ENCODE measurements at regions not wholly inside any gene's neighbourhood (a gene's known extent, or its start where the extent isn't known, plus 50 kb on each side); places are given as distances from the start of the nearest gene placed in this dataset.

GRCh38 chr9:119726035-119726434 lies 356.8 kb upstream of the BRINP1 start:
- no peak overlapping the region for H3K4me3 ChIP-seq (replicated peaks in 1 of 2; ENCODE audit: low read depth in 1 of 2, low read length in 2 of 2)
- no peaks in the 10 kb centered on the region for H3K36me3 ChIP-seq (ENCODE audit: control insufficient read depth in 1 of 2, insufficient read depth in 2 of 2, low read length in 2 of 2)
- no peaks in the 10 kb centered on the region for H3K27me3 ChIP-seq (ENCODE audit: insufficient read depth, low read length)
- no peak for TF ChIP-seq REST (IDR thresholded peaks at IDR 0.05; ENCODE audit: low read depth)
- TF ChIP-seq POLR2A (IDR thresholded peaks at IDR 0.05; ENCODE audit: borderline replicate concordance, extremely low read depth, insufficient read depth, insufficient read length) = no peak
- TF ChIP-seq SRF (IDR thresholded peaks at IDR 0.05; ENCODE audit: low read depth) = no peak
- no peak for TF ChIP-seq ATF3 (IDR thresholded peaks at IDR 0.05)
- ChIA-PET POLR2A (no interaction called here), RAD21 (ENCODE audit: low non-redundant PET in 1 of 2, low total read pairs in 2 of 2, uncharacterized antibody in 2 of 2, unreplicated experiment in 2 of 2) (no interaction called here), CTCF (no interaction called here)
- no peak overlapping the region for H3K27ac ChIP-seq (ENCODE audit: low read depth, low read length)
- DNase-seq (ENCODE audit: low read depth, low spot score) (no peak), ATAC-seq (no peak)
- no peak overlapping the region for H3K9ac ChIP-seq (ENCODE audit: low read length)
- no peaks in the 10 kb centered on the region for H3K9me3 ChIP-seq (ENCODE audit: control insufficient read depth in 1 of 2, insufficient read depth in 1 of 2, low read depth in 1 of 2, low read length in 2 of 2)
- no peak overlapping the region for H2AFZ ChIP-seq (ENCODE audit: low read depth, low read length, poor library complexity, severe bottlenecking)
- no peak overlapping the region for H3K4me2 ChIP-seq (ENCODE audit: low read length)
- no peaks in the 10 kb centered on the region for H4K20me1 ChIP-seq (ENCODE audit: insufficient read depth)
- no peaks in the 10 kb centered on the region for H3K9me2 ChIP-seq (ENCODE audit: insufficient read depth)
- intact Hi-C loops (cut with micrococcal nuclease) = no loop called here
- no peaks in the 10 kb centered on the region for H3K79me2 ChIP-seq (ENCODE audit: insufficient read depth, low read length)
- BruUV-seq (replicated peaks) = no TSS peak
- H3K4me1 ChIP-seq (ENCODE audit: control insufficient read depth in 1 of 2, insufficient read depth in 2 of 2, low read length in 2 of 2) = no peaks in the 10 kb centered on the region

- Histone ChIP-seq H3K27me3 (ENCODE audit: insufficient read depth, low read length) (no peaks in the 10 kb centered on the region), H2AFZ (ENCODE audit: low read depth, low read length, poor library complexity, severe bottlenecking) (no peak overlapping the region), H3K4me3 (replicated peaks in 1 of 2; ENCODE audit: low read depth in 1 of 2, low read length in 2 of 2) (no peak overlapping the region), H3K9ac (ENCODE audit: low read length) (no peak overlapping the region), H3K9me2 (ENCODE audit: insufficient read depth) (no peaks in the 10 kb centered on the region), H3K79me2 (ENCODE audit: insufficient read depth, low read length) (no peaks in the 10 kb centered on the region), H3K4me1 (ENCODE audit: control insufficient read depth in 1 of 2, insufficient read depth in 2 of 2, low read length in 2 of 2) (no peaks in the 10 kb centered on the region), H3K9me3 (ENCODE audit: control insufficient read depth in 1 of 2, insufficient read depth in 1 of 2, low read depth in 1 of 2, low read length in 2 of 2) (no peaks in the 10 kb centered on the region), H3K36me3 (ENCODE audit: control insufficient read depth in 1 of 2, insufficient read depth in 2 of 2, low read length in 2 of 2) (no peaks in the 10 kb centered on the region), H4K20me1 (ENCODE audit: insufficient read depth) (no peaks in the 10 kb centered on the region), H3K27ac (ENCODE audit: low read depth, low read length) (no peak overlapping the region), H3K4me2 (ENCODE audit: low read length) (no peak overlapping the region)
- no peak for ATAC-seq
- DNase-seq (ENCODE audit: low read depth, low spot score) = no peak
- intact Hi-C loops (cut with micrococcal nuclease) = no loop called here
- RAD21 ChIA-PET (ENCODE audit: low non-redundant PET in 1 of 2, low total read pairs in 2 of 2, uncharacterized antibody in 2 of 2, unreplicated experiment in 2 of 2) = no interaction called here
- CTCF ChIA-PET = no interaction called here
- no TSS peak for BruUV-seq (replicated peaks)
- POLR2A ChIA-PET = no interaction called here
- TF ChIP-seq ZFX (IDR thresholded peaks at IDR 0.05) = no peak
- TF ChIP-seq TCF7L2 (IDR thresholded peaks at IDR 0.05; ENCODE audit: borderline replicate concordance, extremely low read depth, insufficient read depth, insufficient read length) = no peak
- no peak for TF ChIP-seq POLR2AphosphoS5 (IDR thresholded peaks at IDR 0.05; ENCODE audit: low read depth, low read length)
- no peak for TF ChIP-seq EZH2 (IDR thresholded peaks at IDR 0.05)
- no peak for TF ChIP-seq ZNF274 (IDR thresholded peaks at IDR 0.05; ENCODE audit: low read depth, low read length)
- no peak for TF ChIP-seq FOSL1 (IDR thresholded peaks at IDR 0.05; ENCODE audit: low read depth)
- TF ChIP-seq POLR2A (IDR thresholded peaks at IDR 0.05; ENCODE audit: borderline replicate concordance, extremely low read depth, insufficient read depth, insufficient read length) = no peak
- TF ChIP-seq SP1 (IDR thresholded peaks at IDR 0.05; ENCODE audit: low read depth) = no peak
- no peak for TF ChIP-seq CTCF (IDR thresholded peaks at IDR 0.05 in 2 of 3, conservative IDR thresholded peaks at IDR 0.05 in 1 of 3; ENCODE audit: borderline replicate concordance in 1 of 3, insufficient read depth in 1 of 3, low read depth in 2 of 3, low read length in 2 of 3)
- TF ChIP-seq SRF (IDR thresholded peaks at IDR 0.05; ENCODE audit: low read depth) = no peak
Measured at GRCh38 chr9:119722384-119722783, 353.1 kb upstream of the BRINP1 start.

Data from HCT116 (cell line).